AG09319 (cell line): ENCODE measurements at regions not wholly inside any gene's neighbourhood (a gene's known extent, or its start where the extent isn't known, plus 50 kb on each side); places are given as distances from the start of the nearest gene placed in this dataset.

Experiments
- DNase-seq: peaks from one replicate; pipeline ENCODE4 v3.0.0-alpha.2; 2010; ENCODE audit warnings: low read depth; ENCODE audit errors: extremely low read depth
- TF ChIP-seq, protein P1 (sequence below): IDR thresholded peaks from 2 replicates; pipeline ENCODE4 v1.5.1; 2011; ENCODE audit warnings: low read depth, mild to moderate bottlenecking, inconsistent platforms, low read length, moderate library complexity

DNA sequence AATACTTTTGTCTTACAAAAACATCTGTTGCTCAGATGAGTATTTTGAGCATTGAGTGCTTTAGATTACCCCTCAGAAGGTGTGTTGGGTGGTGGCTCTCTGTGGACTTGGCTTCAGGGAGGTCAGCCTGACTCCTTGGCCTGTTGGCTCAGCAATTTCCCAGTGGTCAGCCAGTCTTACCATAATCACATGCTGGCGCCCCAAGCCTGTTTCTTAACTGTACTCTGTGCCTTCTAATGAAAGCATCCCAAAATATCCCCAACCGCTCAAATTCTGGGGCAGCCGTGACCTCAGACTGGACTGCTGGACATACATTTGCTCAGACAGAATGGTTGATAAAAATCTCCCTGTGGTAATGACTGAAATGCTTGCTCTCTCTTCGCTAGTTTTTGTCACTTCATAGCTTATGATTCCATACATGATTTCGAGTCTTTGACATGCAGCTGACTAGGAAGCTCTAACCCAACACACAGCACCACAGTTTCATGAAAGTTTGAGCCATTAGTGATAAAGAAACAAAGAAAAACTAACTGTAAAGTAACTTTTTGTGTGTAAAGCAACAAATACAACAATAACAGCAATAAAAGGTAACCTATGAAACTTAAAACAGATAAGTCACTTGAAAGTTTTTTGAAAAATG is 562.2 kb upstream of the MEF2C start:
- TF ChIP-seq, protein P1, sequence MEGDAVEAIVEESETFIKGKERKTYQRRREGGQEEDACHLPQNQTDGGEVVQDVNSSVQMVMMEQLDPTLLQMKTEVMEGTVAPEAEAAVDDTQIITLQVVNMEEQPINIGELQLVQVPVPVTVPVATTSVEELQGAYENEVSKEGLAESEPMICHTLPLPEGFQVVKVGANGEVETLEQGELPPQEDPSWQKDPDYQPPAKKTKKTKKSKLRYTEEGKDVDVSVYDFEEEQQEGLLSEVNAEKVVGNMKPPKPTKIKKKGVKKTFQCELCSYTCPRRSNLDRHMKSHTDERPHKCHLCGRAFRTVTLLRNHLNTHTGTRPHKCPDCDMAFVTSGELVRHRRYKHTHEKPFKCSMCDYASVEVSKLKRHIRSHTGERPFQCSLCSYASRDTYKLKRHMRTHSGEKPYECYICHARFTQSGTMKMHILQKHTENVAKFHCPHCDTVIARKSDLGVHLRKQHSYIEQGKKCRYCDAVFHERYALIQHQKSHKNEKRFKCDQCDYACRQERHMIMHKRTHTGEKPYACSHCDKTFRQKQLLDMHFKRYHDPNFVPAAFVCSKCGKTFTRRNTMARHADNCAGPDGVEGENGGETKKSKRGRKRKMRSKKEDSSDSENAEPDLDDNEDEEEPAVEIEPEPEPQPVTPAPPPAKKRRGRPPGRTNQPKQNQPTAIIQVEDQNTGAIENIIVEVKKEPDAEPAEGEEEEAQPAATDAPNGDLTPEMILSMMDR = no peak
- no peak for DNase-seq

DNA sequence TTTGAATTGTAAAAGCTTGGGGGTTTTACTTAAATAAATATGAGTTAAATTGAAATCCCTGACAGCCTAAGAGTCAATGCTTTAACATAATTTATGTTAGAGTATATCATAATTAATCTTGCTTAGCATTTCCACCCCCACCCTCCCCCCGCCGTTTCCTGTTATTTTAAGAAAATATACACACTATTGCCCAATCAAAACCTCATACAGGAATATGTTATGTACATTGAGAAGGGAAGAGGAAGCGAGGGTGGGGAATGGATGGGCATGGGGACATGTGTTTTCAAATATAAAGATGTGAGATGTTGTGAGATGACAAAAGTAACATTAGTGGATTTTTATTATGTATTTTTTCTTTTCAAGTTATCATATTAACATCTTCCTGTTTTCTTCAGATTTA is 561.1 kb upstream of the MEF2C start:
- DNase-seq = no peak
- TF ChIP-seq, protein P1 = no peak

DNA sequence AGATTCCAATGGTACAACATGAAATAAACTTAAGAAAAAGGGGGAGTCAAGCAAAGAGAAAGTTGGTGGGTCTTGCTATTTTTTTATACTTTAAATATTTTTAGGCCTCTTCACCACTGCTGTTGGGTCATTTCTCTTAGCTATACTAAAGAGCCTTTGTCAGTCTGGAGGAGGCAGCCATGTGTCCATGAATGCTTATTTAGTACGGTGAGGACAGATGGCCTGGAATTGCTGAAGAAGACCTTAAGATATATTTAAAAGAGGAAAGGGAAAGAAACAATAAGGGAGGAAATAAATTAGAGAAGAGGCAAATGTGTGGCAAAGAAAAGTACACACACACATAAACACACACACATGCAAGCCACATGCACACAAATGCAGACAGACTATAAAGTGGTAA is 560.5 kb upstream of the MEF2C start:
- TF ChIP-seq, protein P1 = no peak
- no peak for DNase-seq

- no peak for DNase-seq
- TF ChIP-seq, protein P1 = no peak
These were observed 559.0 kb upstream of the MEF2C start for GRCh38 chr5:89441965-89442364.

- TF ChIP-seq, protein P1 = no peak
- no peak for DNase-seq
These were observed 557.7 kb upstream of the MEF2C start for GRCh38 chr5:89440670-89441069.

DNA sequence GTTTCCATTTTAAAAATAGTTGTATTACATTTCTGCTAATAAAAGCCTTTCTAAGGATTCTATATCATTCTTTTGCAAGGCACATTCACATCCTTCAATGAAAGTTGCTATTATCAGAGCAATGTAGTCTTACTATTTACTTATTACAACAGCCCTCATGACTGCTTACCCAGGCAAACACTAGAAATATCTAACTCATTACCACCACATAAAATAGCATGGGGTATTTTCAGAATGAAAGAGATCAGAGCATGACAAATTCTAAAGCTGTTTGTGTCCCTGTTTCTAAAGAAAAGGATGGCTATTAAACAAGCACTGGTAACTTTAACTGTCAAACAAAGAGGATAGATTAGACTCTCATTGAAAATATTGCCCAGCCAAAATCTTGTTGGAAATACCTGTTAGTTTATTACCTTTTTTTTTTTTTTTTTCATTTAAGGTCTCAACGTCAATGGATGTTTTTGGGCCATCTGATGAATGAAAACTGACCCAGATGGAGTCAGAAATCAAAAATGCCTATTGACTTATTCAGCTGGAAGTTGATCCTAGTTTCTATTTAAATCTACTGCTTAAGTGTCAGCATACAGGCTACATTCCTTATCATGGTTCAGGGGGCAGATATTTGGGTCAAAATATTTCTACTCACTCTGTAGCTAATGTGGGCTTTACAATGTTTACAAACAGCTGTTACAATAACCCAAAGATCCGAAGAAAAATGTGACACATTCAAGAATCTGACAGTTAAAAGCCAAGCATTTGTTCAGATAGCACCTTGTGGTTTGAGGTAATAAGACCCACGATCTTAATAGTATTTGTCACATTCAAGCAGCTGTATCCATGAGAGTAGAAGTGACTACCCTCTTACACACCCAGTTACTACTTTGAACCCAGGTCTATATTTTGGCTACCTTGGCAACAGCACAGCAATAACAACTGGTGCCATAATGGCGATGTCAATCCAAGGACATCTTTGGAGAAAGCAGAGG is 554.8 kb upstream of the MEF2C start:
- TF ChIP-seq, protein P1 = no peak
- no peak for DNase-seq

DNA sequence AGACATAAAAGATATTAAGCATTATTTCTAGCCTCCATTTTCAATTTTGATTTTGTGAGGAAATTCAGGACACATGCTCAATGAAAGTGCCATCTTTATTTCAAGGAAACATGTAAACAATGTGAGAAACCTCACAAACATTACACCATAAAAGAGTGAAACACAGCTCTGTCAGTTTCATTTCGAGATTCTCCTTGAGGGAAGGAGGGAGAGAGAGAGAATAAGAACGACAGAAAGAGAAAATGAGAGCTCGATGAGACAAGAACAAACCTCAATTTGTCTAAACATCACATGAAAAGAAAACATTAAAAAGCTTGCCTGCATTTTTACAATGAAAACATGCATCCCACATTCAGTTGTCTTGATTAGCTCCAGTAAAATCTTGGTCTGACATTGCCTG is 553.5 kb upstream of the MEF2C start:
- TF ChIP-seq, protein P1 = no peak

More for the DNA sequence above, 553.5 kb upstream of the MEF2C start:
- no peak for DNase-seq
